ENCODE measurements at regions not wholly inside any gene's neighbourhood (a gene's known extent, or its start where the extent isn't known, plus 50 kb on each side); places are given as distances from the start of the nearest gene placed in this dataset.
A peak's percentile ranks its signal among the peaks of the same experiment; 100 is the strongest.

- TF ChIP-seq HMGXB4 (CRISPR knock-in tag; IDR thresholded peaks at IDR 0.05; ENCODE audit: borderline replicate concordance in 1 of 2, low read depth in 1 of 2) (peak in 1 of 2 experiments; percentile 45; a peak in 1 of 4 replicates), SPEN (CRISPR knock-in tag; IDR thresholded peaks at IDR 0.05; ENCODE audit: low read depth) (0 out of 2 replicates have a peak, but pooled peaks have one; percentile 31), ZNF431 (CRISPR knock-in tag; IDR thresholded peaks at IDR 0.05; ENCODE audit: borderline replicate concordance, low read depth) (no peak), ZNF138 (CRISPR knock-in tag; IDR thresholded peaks at IDR 0.05; ENCODE audit: low read depth) (no peak), KDM3A (CRISPR knock-in tag; IDR thresholded peaks at IDR 0.05; ENCODE audit: low read depth) (peak; percentile 92), ZNF124 (CRISPR knock-in tag; IDR thresholded peaks at IDR 0.05) (peak; percentile 74; the same call in 1 of the 2 replicates), ERF (CRISPR knock-in tag; IDR thresholded peaks at IDR 0.05) (peak; percentile 86), SRSF4 (IDR thresholded peaks at IDR 0.05; ENCODE audit: low read depth, low read length, poor library complexity, severe bottlenecking) (no peak), RXRB (CRISPR knock-in tag; IDR thresholded peaks at IDR 0.05; ENCODE audit: borderline replicate concordance) (peak; percentile 94), ZNF281 (CRISPR knock-in tag; IDR thresholded peaks at IDR 0.05; ENCODE audit: borderline replicate concordance) (peak; percentile 70; the same call in 1 of the 2 replicates), U2AF2 (IDR thresholded peaks at IDR 0.05; ENCODE audit: low read depth, low read length) (0 out of 2 replicates have a peak, but pooled peaks have one; percentile 35), MXI1 (IDR thresholded peaks at IDR 0.05; ENCODE audit: borderline replicate concordance, low read depth, low read length) (no peak), YEATS2 (CRISPR knock-in tag; IDR thresholded peaks at IDR 0.05; ENCODE audit: borderline replicate concordance) (peak; percentile 70; the same call in 1 of the 2 replicates), NFAT5 (CRISPR knock-in tag; IDR thresholded peaks at IDR 0.05) (no peak), KDM5A (IDR thresholded peaks at IDR 0.05; ENCODE audit: borderline replicate concordance, low read length) (peak; percentile 59; the same call in 1 of the 2 replicates), NCOR1 (IDR thresholded peaks at IDR 0.05; ENCODE audit: borderline replicate concordance, low read length) (peak; percentile 96), ONECUT2 (CRISPR knock-in tag; IDR thresholded peaks at IDR 0.05) (peak; percentile 70), ZNF317 (CRISPR knock-in tag; IDR thresholded peaks at IDR 0.05) (0 out of 2 replicates have a peak, but pooled peaks have one; percentile 60)
These were observed 102.1 kb downstream of the KIF2B start (continued) for GRCh38 chr17:53924530-53925455.
